Left lobe of liver (tissue), 2 donors: ENCODE measurements at regions not wholly inside any gene's neighbourhood (a gene's known extent, or its start where the extent isn't known, plus 50 kb on each side); places are given as distances from the start of the nearest gene placed in this dataset.
"Not testable (repeated sequence)": the region's sequence is repeated elsewhere in the genome, so short reads cannot be mapped to it uniquely, and the experiment has no call there.

Experiments used
- ATAC-seq: fragments of 200-7000 bp; cut with Tn5 transposase; one replicate; pipeline ENCODE4 v1.9.1; 2020; ENCODE audit warnings: mild to moderate bottlenecking, moderate library complexity
- DNase-seq: peaks from one replicate; pipeline ENCODE4 v3.0.0-alpha.2; 2020; ENCODE audit warnings: low spot score
- donor health status: DM: no; HTN: no; CAD: no; lungs with moderate emphysema.
- donor health status: DM: no; HTN: yes; CAD: no.

GRCh38 chr11:116390963-116391362 is 381.8 kb downstream of the BUD13 start:
- DNase-seq = no peak
- no peak for ATAC-seq

GRCh38 chr11:116388146-116388545 is 384.6 kb downstream of the BUD13 start:
- ATAC-seq (no peak), DNase-seq (no peak)

GRCh38 chr11:116387641-116388040 is 385.1 kb downstream of the BUD13 start:
- no peak for ATAC-seq
- DNase-seq = no peak

- ATAC-seq = no peak
- DNase-seq = no peak
These were observed 386.6 kb downstream of the BUD13 start for GRCh38 chr11:116386118-116386699.

GRCh38 chr11:116384876-116385275 is 387.9 kb downstream of the BUD13 start:
- no peak for ATAC-seq
- no peak for DNase-seq

GRCh38 chr11:116384407-116384806 is 388.4 kb downstream of the BUD13 start:
- DNase-seq = no peak
- ATAC-seq = no peak

GRCh38 chr11:116379185-116379828 is 393.5 kb downstream of the BUD13 start:
- DNase-seq = no peak
- peak; percentile 38 for ATAC-seq

- ATAC-seq (peak; percentile 16), DNase-seq (no peak)
These were observed 396.2 kb downstream of the BUD13 start for GRCh38 chr11:116376547-116376946.

- ATAC-seq (no peak), DNase-seq (no peak)
These were observed 396.7 kb downstream of the BUD13 start for GRCh38 chr11:116376054-116376453.

GRCh38 chr11:116375221-116375620 is 397.6 kb downstream of the BUD13 start:
- ATAC-seq (peak; percentile 19), DNase-seq (no peak)

- ATAC-seq = no peak
- no peak for DNase-seq
These were observed 398.7 kb downstream of the BUD13 start for GRCh38 chr11:116374085-116374484.

- DNase-seq (no peak), ATAC-seq (no peak)
These were observed 399.5 kb downstream of the BUD13 start for GRCh38 chr11:116373104-116373944.

- DNase-seq (no peak), ATAC-seq (no peak)
These were observed 401.6 kb downstream of the BUD13 start for GRCh38 chr11:116371146-116371545.

- no peak for DNase-seq
- ATAC-seq = no peak
These were observed 404.0 kb downstream of the BUD13 start for GRCh38 chr11:116368784-116369183.

GRCh38 chr11:116366980-116367645 is 405.7 kb downstream of the BUD13 start:
- DNase-seq = no peak
- ATAC-seq = no peak

- no peak for ATAC-seq
- no peak for DNase-seq
These were observed 406.3 kb downstream of the BUD13 start for GRCh38 chr11:116366451-116366850.

- not testable (repeated sequence) for ATAC-seq, DNase-seq
These were observed 407.9 kb downstream of the BUD13 start for GRCh38 chr11:116364925-116365324.

- ATAC-seq (no peak), DNase-seq (no peak)
These were observed 408.4 kb downstream of the BUD13 start for GRCh38 chr11:116364348-116364747.

GRCh38 chr11:116360221-116360941 is 412.4 kb downstream of the BUD13 start:
- DNase-seq (no peak), ATAC-seq (no peak)

- no peak for DNase-seq
- ATAC-seq = no peak
These were observed 414.8 kb downstream of the BUD13 start for GRCh38 chr11:116357784-116358544.
